Stimulated activated CD8-positive, alpha-beta memory T cell treated with anti-CD3 and anti-CD28 coated beads, Interleukin-2, amount 100 ng/mL, for 1 hour (primary cell): ENCODE measurements at regions not wholly inside any gene's neighbourhood (a gene's known extent, or its start where the extent isn't known, plus 50 kb on each side); places are given as distances from the start of the nearest gene placed in this dataset.
"Not testable (repeated sequence)": the region's sequence is repeated elsewhere in the genome, so short reads cannot be mapped to it uniquely, and the experiment has no call there.

Experiments
- DNase-seq, 2 donors: peaks; one replicate each; pipeline ENCODE4 v3.0.0-alpha.2; 2020; ENCODE audit warnings: low read depth in 2 of 2

- DNase-seq = no peak
These were observed 69.2 kb upstream of the SIRPA start for GRCh38 chr20:1825938-1826445.

GRCh38 chr20:1825507-1825906 lies 69.7 kb upstream of the SIRPA start:
- DNase-seq = no peak

GRCh38 chr20:1824834-1825233 lies 70.4 kb upstream of the SIRPA start:
- no peak for DNase-seq

- DNase-seq = no peak
These were observed 71.0 kb upstream of the SIRPA start for GRCh38 chr20:1824181-1824580.

- no peak for DNase-seq
These were observed 71.8 kb upstream of the SIRPA start for GRCh38 chr20:1823450-1823844.

- DNase-seq = no peak
These were observed 72.4 kb upstream of the SIRPA start for GRCh38 chr20:1822564-1823449.

GRCh38 chr20:1820138-1821079 lies 74.8 kb upstream of the SIRPA start:
- no peak for DNase-seq

- no peak for DNase-seq
These were observed 75.7 kb upstream of the SIRPA start for GRCh38 chr20:1819311-1820137.

- no peak for DNase-seq
These were observed 76.3 kb upstream of the SIRPA start for GRCh38 chr20:1818895-1819294.

- DNase-seq = no peak
These were observed 76.9 kb upstream of the SIRPA start for GRCh38 chr20:1818247-1818840.

- DNase-seq = no peak
These were observed 77.5 kb upstream of the SIRPA start for GRCh38 chr20:1817577-1818211.

- no peak for DNase-seq
These were observed 78.5 kb upstream of the SIRPA start for GRCh38 chr20:1816384-1817381.

GRCh38 chr20:1815502-1816085 lies 79.6 kb upstream of the SIRPA start:
- DNase-seq = no peak

GRCh38 chr20:1814861-1815260 lies 80.3 kb upstream of the SIRPA start:
- not testable (repeated sequence) for DNase-seq

GRCh38 chr20:1813674-1814635 lies 81.3 kb upstream of the SIRPA start:
- no peak for DNase-seq

- no peak for DNase-seq
These were observed 82.1 kb upstream of the SIRPA start for GRCh38 chr20:1813101-1813529.

GRCh38 chr20:1811621-1812498 lies 83.3 kb upstream of the SIRPA start:
- DNase-seq = no peak
